GM12891 (cell line): ENCODE measurements at regions not wholly inside any gene's neighbourhood (a gene's known extent, or its start where the extent isn't known, plus 50 kb on each side); places are given as distances from the start of the nearest gene placed in this dataset.

Experiments used
- POLR2A ChIP-seq: IDR thresholded peaks from 2 replicates; pipeline ENCODE4 v1.6.1; 2011; ENCODE audit warnings: low read depth, low read length, control low read depth
- POLR2AphosphoS5 ChIP-seq: IDR thresholded peaks from 2 replicates; pipeline ENCODE4 v1.6.1; 2011; ENCODE audit warnings: low read depth, low read length, control low read depth

DNA sequence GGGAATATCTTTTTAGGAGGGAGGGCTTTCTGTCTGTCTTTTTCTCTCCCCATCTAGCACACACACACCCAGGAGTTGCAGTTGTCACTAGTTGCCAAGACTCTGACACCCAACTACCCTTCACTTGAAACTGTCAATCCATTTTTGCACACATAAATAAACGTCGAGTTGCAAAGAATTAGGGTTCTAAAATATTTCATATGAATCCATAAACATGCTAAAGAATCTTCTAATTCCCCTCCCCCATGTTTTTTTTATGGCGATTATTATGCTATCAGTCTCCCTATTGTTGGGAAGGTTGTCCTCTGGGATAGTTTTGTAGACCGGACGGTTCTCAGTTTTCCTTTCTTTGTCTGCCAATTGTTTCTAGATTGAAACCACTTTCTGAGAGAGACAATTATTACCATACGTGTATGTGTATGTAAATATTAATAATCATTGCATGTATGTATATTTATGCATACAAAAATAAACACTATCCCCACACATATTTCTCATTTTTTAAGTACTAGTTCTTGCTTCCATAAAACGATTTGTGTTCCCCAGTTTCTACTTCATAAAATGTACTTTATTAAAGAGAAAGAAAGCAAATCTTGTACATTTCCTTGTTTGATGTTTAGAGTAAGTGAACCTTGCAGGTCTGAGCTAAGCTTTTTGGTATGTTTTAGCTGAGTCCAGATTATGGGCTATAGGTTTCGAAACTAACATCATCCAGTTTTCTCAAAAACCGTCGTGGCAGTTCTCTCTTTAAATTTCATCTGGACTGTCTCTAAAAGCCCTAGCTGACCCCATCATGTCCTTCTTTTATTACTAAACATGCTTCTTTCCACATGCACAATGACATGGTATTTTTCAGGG lies 165.0 kb upstream of the MPDZ start:
- TF ChIP-seq POLR2A, result no peak
- TF ChIP-seq POLR2AphosphoS5, result no peak
